ENCODE measurements at regions not wholly inside any gene's neighbourhood (a gene's known extent, or its start where the extent isn't known, plus 50 kb on each side); places are given as distances from the start of the nearest gene placed in this dataset.
"Not testable (repeated sequence)": the region's sequence is repeated elsewhere in the genome, so short reads cannot be mapped to it uniquely, and the experiment has no call there.

GRCh38 chr4:84378983-84379382 lies 120.1 kb downstream of the NKX6-1 start:
- no peak for DNase-seq

- DNase-seq = peak; percentile 17
These were observed 120.7 kb downstream of the NKX6-1 start for GRCh38 chr4:84378356-84378755.

- peak; percentile 65 for DNase-seq
These were observed 132.2 kb downstream of the NKX6-1 start for GRCh38 chr4:84366907-84367306.

GRCh38 chr4:84366161-84366560 lies 132.9 kb downstream of the NKX6-1 start:
- DNase-seq = peak; percentile 67

GRCh38 chr4:84362896-84363655 lies 136.0 kb downstream of the NKX6-1 start:
- DNase-seq = no peak

- DNase-seq = no peak
These were observed 156.9 kb downstream of the NKX6-1 start for GRCh38 chr4:84342161-84342560.

GRCh38 chr4:84341559-84341958 lies 157.5 kb downstream of the NKX6-1 start:
- DNase-seq = no peak

GRCh38 chr4:84338367-84338766 lies 160.7 kb downstream of the NKX6-1 start:
- DNase-seq = no peak

GRCh38 chr4:84336964-84337705 lies 162.0 kb downstream of the NKX6-1 start:
- DNase-seq = no peak

- DNase-seq = no peak
These were observed 171.6 kb downstream of the NKX6-1 start for GRCh38 chr4:84327526-84327925.

- no peak for DNase-seq
These were observed 173.5 kb downstream of the NKX6-1 start for GRCh38 chr4:84325625-84326024.

- peak; percentile 63 for DNase-seq
These were observed 174.5 kb downstream of the NKX6-1 start for GRCh38 chr4:84324303-84325245.

GRCh38 chr4:84319124-84319523 lies 180.0 kb downstream of the NKX6-1 start:
- peak; percentile 48 for DNase-seq

GRCh38 chr4:84317513-84317912 lies 181.6 kb downstream of the NKX6-1 start:
- DNase-seq = no peak

- no peak for DNase-seq
These were observed 186.6 kb downstream of the NKX6-1 start for GRCh38 chr4:84312426-84313012.

- no peak for DNase-seq
These were observed 189.9 kb downstream of the NKX6-1 start for GRCh38 chr4:84309191-84309590.

- not testable (repeated sequence) for DNase-seq
These were observed 200.3 kb downstream of the NKX6-1 start for GRCh38 chr4:84298719-84299254.

GRCh38 chr4:84298023-84298718 lies 200.9 kb downstream of the NKX6-1 start:
- no peak for DNase-seq

GRCh38 chr4:84291969-84292368 lies 207.1 kb downstream of the NKX6-1 start:
- DNase-seq = no peak

- DNase-seq = no peak
These were observed 213.0 kb downstream of the NKX6-1 start for GRCh38 chr4:84286048-84286447.

- DNase-seq = no peak
These were observed 219.4 kb downstream of the NKX6-1 start for GRCh38 chr4:84279678-84280077.

GRCh38 chr4:84277923-84278322 lies 221.2 kb downstream of the NKX6-1 start:
- no peak for DNase-seq

All from eye (tissue), 1 donor.